GM19043 (cell line): ENCODE measurements at regions not wholly inside any gene's neighbourhood (a gene's known extent, or its start where the extent isn't known, plus 50 kb on each side); places are given as distances from the start of the nearest gene placed in this dataset.
"Not testable (repeated sequence)": the region's sequence is repeated elsewhere in the genome, so short reads cannot be mapped to it uniquely, and the experiment has no call there.

Experiments used
- ATAC-seq: cut with Tn5 transposase; IDR thresholded peaks from one replicate; pipeline ENCODE4 v1.9.1; 2021; ENCODE audit warnings: low read depth; ENCODE audit not compliant: unreplicated experiment

GRCh38 chr1:91099746-91100621 is 78.1 kb upstream of the ZNF644 start:
- no peak for ATAC-seq

- ATAC-seq, result no peak
Observed at GRCh38 chr1:91098299-91098906, 76.6 kb upstream of the ZNF644 start.

GRCh38 chr1:91095321-91095720 is 73.5 kb upstream of the ZNF644 start:
- not testable (repeated sequence) for ATAC-seq

GRCh38 chr1:91092503-91092902 is 70.7 kb upstream of the ZNF644 start:
- no peak for ATAC-seq

- no peak for ATAC-seq
Observed at GRCh38 chr1:91091812-91092211, 70.0 kb upstream of the ZNF644 start.

- no peak for ATAC-seq
Observed at GRCh38 chr1:91080650-91081049, 58.8 kb upstream of the ZNF644 start.

GRCh38 chr1:91078859-91079258 is 57.0 kb upstream of the ZNF644 start:
- no peak for ATAC-seq

- no peak for ATAC-seq
Observed at GRCh38 chr1:91076834-91077233, 55.0 kb upstream of the ZNF644 start.

GRCh38 chr1:91075233-91076135 is 53.6 kb upstream of the ZNF644 start:
- ATAC-seq, result no peak

- ATAC-seq, result no peak
Observed at GRCh38 chr1:91073299-91073698, 51.5 kb upstream of the ZNF644 start.

GRCh38 chr1:91071838-91072237 is 50.0 kb upstream of the ZNF644 start:
- no peak for ATAC-seq
